Fibroblast of gingiva (primary cell): ENCODE measurements at regions not wholly inside any gene's neighbourhood (a gene's known extent, or its start where the extent isn't known, plus 50 kb on each side); places are given as distances from the start of the nearest gene placed in this dataset.

Experiments used
- DNase-seq: peaks from one replicate; pipeline ENCODE4 v3.0.0-alpha.2; 2011; ENCODE audit warnings: low read depth

- no peak for DNase-seq
Observed at GRCh38 chr15:70443486-70444273, 319.7 kb downstream of the UACA start.

DNA sequence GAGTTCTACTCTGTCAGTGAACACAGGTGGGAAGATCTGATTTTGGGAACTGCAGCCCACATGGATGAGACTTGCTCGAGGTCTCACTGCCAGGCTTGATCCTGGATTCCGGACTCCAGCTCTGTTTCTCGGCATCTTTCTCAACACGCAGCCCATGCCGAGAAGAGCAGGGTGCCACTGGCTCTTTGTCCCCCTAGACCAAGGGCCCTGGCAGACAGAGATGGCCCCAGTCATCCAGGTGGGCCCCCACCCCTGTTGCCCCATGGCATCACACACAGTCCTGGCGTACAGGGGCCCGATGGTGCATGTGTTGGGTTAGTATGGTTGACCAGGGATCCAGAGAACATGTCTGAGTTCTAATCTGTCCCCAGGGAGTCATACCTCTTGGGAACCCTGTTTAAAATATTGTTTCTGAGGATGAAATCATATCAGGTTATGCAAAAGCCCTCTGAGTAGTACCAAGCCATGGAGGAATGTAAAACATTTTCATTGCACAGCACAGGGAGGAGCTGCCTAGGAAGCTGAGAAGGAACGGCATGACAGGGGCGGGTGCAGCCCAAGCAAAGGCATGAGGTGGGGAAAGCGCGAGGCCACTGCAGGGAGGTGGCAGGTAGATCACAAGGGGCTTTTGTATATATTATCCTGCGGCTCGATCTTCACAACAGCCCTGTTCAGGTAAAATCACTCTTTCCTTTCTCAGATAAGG lies 320.6 kb downstream of the UACA start:
- no peak for DNase-seq

GRCh38 chr15:70442211-70442610 lies 321.1 kb downstream of the UACA start:
- DNase-seq: no peak

GRCh38 chr15:70440416-70441138 lies 322.8 kb downstream of the UACA start:
- no peak for DNase-seq

DNA sequence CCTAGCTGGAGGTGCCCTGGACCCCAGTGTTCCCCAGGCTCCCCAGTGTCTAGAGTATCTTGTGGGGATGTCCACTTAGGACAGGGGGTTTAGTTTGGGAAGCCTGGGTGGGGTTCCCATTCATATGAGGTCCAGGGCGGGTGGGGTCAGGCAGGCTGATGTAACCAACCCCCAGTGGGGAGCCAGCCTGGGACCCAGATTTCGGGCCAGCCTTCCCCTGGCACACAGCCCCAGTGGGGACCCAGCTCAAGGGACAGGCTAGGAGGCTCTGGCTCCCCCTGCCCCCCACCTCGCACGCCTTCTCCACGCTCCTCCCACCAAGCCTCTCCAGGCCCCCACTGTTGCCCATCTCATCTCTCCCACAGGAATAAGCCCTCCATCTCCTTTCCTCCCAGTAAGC lies 323.5 kb downstream of the UACA start:
- DNase-seq: no peak

DNA sequence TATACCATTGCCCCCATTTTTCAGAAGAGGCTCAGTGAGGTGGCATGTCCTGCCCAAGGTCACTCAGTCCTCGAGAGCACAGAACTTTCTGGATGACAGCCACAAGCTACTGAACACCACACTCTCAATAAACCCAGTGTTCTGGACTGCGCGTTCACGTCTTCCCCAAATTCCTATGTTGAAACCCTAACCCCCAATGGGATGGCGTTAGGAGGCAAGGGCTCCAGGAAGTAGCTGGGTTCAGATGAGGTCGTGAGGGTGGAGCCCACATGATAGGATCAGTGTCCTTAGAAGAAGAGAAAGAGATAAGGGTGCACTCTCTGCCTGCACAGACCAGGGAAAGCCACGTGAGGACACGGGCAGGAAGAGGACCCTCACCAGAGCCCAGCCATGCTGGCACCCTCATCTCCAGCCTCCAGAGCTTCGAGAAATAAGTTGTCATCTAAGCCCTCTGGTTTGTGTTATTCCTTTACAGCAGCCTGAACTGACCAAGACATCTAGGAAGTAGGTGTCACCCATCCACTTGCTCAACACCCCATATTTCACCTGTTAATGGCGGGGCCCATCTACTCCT lies 324.0 kb downstream of the UACA start:
- no peak for DNase-seq

DNA sequence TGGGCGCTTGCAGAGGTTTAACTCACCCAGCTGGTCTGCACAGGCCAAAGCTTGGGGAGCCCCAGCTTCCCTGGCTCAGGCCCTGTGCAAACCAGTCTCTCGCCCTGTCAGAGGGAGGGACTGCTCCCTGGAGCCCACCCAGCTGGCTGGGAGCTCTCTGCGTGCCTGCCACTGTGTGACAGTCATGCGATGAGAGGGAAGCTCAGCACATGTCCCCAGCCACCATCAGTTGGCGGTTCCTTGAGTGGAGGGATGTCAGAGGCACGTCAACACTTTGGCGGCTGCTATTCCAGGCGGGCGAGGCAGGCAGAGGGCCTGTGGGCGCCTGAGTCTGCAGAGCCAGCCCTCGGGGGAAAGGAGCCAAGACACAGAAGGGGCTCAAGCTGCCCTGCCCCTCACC lies 324.6 kb downstream of the UACA start:
- DNase-seq: no peak

DNA sequence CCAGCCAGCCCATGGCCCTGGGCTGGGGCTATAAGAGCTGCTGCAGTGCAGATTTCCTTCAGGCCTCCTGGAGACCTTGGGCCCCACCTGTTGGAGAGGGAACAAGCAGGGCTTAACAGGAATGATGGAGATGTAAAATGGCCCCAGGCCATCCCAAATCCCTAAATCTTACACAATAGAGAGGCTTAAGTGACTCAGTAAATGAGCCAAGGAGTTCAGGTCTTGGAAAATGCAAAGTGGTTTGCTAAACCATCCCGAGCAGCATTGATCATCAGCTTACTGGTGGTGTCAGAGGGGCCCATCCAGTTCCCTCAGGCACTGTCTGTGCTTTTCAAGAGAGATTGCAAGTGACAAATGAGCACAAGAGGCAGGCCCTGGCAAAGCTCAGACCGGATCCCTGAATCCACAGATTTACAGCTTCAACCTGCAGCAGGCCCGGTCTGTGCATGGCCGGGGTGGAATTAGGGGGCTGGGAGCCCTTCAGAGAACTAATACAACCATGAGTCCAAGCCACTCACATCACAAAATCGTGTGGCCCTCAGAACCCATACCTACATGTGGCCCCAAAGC lies 325.4 kb downstream of the UACA start:
- no peak for DNase-seq

GRCh38 chr15:70437089-70437488 lies 326.3 kb downstream of the UACA start:
- no peak for DNase-seq

DNA sequence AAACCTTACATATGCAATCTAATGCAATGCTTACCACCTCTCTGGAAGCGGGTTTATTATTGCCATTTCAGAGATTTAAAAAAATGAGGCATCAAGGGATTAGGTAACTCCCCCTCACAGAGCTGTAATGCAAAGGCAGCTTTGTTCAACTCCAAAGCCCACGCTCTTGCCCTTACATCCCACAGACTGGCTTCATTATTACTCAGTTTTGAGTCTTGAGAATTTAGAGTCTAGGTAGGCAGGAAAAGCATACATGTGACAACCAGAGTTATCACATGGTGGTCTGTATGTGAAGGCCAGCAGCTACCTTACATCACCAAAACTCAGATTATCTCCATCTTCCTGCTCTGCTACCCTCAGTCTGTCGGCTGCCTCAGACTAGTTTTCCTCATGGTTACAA lies 326.9 kb downstream of the UACA start:
- DNase-seq: no peak

DNA sequence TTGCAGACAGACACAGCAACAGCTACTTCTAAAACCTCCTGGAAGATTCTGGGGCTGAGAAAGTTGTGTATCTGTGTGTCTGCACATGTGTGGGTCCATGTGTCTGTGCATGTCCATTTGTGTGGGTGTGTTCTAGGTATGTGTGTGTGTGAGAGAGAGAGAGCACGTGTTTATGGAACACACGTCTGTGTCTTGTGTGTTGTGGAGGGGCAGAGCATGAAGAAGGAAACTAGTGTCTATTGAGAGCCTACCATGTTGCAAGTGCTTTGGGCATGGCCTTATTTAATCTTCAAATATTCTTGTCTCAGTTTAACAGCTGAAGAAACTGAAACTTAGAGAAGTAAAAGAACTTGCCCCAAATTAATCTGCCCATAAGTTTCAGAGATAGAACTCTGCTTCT lies 327.5 kb downstream of the UACA start:
- no peak for DNase-seq

GRCh38 chr15:70435369-70435768 lies 328.0 kb downstream of the UACA start:
- no peak for DNase-seq

DNA sequence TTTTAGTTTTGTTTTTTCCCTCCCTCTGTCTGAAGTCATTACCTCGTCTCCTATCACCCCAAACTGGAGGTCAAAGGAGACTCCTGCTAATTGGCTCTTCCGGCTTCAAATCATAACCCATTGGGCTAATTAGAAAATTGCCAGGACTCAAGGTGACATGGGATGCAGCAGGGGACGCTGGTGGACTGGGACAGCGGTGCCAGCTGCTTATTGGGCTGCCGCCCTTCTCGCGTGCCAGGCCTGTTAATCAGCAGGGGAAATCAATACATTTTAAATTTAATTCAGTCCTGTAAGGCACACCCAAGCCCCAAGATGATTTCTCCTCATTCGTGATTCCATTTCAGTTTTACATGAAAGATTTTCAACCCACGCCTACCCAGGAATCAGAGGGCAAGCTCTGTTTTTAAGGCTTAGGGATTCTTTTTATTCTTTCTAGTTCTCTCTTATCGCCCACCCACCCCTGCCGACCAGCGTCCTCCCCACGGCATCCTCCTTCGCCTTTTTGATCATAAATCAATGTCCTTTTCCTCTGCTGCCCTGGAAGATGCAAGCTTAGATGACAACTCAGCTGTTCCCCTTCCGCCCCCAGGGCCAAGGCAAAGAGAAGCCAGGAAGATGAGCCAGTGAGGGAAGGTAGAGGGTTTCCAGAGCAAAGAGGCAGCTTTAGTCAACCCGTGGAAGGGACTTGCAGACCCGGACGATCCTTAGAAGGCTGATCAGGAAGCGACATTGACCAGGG lies 329.6 kb downstream of the UACA start:
- no peak for DNase-seq

GRCh38 chr15:70432924-70433495 lies 330.3 kb downstream of the UACA start:
- DNase-seq: no peak

DNA sequence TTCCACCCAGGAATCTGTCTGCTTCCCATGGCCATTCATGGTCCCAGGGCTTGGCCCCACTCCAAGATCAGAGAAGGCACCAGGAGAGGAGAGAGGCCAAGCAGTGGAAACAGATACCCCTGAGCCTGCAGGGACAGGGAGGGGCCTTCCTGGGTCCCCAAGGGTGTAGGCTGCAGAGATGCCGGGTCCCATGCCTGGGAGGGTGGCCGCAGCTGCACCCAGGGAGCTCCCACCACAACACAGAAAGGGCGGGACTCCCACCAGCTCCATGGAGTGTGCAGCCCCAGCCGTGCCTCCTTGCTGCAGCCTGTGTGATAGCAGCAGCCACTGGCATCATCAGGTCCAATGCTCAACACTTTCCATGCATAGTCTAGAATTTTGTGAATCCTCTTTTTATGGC lies 331.5 kb downstream of the UACA start:
- no peak for DNase-seq

- DNase-seq: no peak
Observed at GRCh38 chr15:70430069-70430468, 332.4 kb upstream of the TLE3 start.

- DNase-seq: no peak
Observed at GRCh38 chr15:70429056-70429722, 331.5 kb upstream of the TLE3 start.

DNA sequence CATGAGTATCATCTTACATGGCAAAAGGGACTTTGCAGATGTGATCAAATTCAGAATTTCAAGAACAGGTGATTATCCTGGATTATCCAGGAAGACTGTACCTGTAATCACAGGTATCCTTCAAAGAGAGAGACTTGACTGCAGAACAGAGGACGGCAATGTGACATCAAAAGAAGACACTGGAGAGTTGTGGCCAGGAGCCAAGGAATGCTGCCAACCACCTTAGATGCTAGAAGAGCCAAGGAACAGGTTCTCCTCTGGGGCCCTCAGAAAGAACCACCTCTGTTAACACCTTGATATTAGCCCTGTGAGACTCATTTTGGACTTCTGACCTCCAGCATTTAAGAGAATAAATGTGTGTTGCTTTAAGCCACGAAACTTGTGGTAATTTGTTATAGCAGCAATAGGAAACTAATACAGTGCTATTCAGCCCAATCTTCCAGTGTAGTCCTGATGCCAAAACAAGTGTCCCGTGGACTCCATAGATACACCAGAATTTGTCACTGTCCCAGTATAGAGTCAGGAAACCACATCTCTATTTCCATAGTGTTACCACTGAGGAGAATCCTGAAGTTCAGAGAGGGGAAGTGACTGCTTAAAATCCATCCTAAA lies 330.6 kb upstream of the TLE3 start:
- no peak for DNase-seq

DNA sequence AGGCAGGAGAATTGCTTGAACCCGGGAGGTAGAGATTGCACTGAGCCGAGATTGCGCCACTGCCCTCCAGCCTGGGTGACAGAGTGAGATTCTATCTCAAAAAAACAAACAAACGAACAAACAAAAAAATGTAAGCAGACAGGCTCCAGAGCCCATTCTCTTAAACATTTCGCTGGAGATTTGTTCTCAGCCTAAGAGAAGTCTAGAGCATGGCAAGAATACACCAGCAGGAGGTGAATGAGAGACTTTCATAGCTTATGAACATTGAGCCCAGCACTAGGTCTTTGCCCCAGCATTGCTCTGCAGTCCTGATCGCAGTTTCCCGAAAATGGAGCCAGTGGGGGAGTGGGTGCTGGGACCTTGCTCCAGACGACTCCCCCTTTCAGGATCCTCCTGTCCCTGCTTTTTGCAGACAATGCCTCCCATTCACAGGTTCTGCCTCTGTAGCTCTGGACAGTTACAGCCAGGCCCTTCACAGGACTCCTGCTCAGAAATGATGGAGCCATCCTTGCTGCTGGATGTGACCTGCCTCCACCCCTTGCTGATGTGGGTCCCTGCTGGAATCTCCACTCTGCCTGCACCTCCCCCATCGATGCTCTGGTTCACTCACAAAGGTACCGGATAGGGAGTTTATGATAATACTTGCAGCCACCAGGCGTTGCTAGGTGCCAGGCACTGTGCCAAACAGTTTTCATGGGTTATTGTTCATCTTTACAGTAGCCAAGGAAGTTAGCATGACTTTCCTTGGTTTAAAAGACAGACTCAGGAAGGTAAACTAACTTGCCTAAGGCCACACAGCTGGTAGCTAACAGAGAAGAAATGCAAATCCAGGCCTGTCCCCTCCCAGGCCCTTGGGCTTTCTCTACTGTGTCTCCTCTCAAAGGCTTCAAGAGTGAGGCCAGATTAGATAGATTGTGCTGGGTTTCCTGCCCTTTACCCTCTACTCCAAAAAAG lies 329.7 kb upstream of the TLE3 start:
- no peak for DNase-seq
